ENCODE measurements at regions not wholly inside any gene's neighbourhood (a gene's known extent, or its start where the extent isn't known, plus 50 kb on each side); places are given as distances from the start of the nearest gene placed in this dataset.
"Not testable (repeated sequence)": the region's sequence is repeated elsewhere in the genome, so short reads cannot be mapped to it uniquely, and the experiment has no call there.

DNA sequence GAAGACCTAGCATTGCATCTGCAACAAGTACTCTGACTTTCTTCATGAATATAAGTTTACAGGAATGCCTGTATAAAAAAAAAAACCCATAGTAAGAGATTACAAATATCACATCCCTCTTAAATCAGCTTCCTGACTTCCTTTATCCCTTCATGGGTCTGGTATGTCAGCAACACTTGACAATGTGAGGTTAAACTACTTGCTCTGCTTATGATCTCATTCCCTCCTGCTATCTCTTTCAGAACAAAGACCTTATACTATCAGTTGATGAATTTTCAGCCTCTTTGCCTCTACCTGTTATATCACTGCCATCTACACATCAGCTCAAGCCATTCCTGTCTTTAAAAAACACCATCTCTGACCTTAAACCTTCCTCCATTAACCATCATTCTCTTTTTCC, 130.9 kb upstream of the SAMSN1 start:
- peak; percentile 31 to 57 (median 37) for DNase-seq

DNA sequence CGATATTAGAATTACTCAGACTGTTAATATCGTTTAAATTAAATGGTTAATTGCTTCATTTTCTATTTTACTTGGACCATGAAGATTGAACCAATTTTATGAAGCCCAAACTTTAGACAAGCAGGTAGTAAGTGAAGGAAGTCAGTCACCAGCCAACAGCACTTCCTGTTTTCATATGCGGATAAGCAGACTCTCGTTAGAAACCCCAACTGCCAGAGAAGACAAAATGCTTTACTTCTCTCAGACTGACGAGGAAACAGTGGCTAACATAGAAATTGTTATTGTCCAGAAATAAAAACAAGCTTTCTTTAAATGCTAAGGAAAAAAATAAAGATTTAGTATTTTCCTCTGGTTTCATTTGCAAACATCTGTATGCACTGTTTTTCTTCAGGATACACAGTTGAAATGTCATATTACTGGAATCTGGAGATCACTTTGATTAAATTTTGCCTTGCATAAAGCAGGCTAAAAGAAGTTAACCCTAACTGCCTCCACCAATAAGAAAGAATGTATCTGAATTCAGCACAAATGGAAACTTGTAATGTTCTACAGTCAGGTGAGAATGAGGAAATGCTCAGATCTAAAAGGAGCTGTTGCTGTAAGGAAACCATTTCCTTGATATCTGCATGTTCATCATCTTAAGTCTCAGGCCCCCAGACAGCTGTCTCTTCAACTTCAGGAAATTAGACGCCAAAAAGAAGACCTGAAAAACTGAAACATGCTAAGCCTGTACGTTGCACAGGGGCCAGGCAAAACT, 129.8 kb upstream of the SAMSN1 start:
- DNase-seq, result peak; percentile 42 to 54 (median 42)

DNA sequence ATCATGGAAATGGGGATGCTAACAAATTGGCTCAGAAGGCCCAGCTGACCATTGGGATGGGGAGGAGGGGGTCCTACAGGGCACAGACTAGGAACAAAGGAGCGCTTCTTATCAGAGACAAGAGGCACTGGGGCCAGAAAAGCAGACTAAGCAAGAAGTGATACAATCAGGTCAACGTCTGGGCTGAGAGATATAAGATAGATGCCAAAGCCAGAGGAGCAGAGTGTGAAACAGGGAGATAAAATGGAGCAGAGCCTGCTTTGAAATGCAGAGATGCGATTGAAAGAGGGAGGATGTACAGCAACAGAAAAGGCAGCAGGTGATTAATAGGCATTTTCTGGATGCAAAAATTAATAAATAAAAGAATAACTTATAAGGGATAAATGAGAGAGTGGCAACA, 127.5 kb upstream of the SAMSN1 start:
- DNase-seq, result no peak

DNA sequence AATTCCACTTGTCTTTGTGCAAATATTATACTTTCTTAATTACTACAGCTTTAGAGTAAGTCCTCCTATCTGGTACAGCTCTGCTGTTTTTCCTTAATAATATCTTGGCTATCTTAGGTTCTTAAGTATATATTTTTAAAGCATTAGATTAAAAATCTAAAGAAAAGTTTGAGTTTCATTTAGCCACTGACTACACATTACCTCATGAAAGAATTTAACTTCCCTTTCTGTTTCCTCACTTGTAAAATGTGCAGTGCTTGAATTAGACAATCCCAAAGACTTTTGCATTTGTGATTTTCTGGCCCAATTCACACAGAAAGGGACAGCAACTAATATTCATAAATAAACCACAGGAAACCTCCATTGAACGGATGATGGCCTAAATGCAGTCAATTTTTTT, 126.4 kb upstream of the SAMSN1 start:
- DNase-seq, result peak in 2 of 3 donors; percentile 48 to 54

DNA sequence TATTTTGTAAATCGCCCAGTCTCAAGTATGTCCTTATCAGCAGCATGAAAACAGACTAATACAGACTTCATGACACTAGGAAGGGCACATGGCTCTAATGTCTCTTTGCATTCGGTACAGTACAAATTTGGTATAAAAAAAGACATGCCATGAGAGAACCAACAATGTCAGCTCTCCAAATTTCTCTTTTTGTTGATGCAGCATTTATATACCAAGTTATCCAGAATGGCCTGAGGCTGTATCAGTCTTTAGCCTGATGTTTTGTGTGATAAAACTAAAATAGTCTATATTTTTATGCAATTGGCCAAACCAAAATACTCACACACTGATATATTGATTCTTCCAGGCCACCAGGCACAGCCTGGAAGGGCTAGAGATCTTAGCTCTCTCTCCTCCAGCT, 124.3 kb upstream of the SAMSN1 start:
- DNase-seq, result no peak

DNA sequence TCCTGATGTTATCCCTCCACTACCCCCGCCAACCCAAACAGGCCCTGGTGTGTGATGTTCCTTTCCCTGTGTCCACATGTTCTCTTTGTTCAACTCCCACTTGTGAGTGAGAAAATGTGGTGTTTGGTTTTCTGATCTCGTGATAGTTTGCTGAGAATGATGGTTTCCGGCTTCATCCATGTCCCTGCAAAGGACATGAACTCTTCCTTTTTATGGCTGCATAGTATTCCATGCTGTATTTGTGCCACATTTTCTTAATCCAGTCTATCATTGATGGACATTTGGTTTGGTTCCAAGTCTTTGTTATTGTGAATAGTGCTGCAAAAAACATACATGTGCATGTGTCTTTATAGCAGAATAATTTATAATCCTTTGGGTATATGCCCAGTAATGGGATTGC, 123.0 kb upstream of the SAMSN1 start:
- not testable (repeated sequence) for DNase-seq

DNA sequence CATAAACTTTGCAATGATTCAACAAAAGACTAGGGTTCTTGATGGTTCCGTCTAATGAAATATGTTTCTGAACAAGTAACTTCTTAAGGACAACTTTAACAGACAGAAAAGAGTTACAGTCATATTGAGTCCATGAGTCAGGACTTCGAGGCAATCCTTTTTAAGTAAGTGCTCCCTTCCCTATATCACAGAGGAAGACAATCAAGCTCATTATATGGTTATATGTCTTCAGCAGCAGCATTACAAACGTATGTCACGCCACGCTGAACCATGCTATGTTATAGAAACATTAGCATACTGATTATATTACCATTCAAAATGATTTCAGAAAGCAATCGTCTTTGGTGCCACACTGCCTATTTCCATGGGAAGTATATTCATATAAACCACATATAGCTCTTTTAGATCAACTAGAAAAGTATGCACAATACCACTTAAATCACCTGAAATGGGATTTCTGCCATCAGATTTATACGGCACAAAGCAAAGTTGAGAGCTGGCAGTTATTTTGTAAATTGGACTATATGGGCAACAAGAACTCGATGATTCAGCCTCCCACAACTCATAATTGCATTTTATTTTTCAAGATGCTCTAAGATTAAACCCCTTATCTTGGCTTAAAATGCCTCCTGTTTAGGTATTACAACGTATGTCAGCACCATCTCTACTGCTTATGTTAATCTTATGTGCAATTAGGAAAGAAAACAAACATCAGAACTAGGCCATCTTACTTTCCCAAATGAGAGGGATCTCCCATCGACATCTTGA, 111.3 kb upstream of the SAMSN1 start:
- no peak for DNase-seq

DNA sequence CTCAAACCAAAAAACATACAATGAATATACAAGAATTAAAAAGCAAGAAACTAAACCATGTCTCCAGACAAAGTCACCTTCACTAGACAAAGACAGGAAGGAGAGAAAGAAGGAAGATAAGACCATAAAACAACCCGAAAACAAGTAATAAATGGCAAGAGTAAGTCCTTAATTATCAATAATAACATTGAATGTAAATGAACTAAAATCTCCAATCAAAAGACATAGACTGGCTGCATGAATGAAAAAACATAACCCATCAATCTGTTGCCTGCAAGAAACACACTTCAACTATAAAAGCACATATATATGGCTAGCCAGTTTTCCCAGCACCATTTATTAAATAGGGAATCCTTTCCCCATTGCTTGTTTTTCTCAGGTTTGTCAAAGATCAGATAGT, 100.8 kb upstream of the SAMSN1 start:
- DNase-seq, result no peak

DNA sequence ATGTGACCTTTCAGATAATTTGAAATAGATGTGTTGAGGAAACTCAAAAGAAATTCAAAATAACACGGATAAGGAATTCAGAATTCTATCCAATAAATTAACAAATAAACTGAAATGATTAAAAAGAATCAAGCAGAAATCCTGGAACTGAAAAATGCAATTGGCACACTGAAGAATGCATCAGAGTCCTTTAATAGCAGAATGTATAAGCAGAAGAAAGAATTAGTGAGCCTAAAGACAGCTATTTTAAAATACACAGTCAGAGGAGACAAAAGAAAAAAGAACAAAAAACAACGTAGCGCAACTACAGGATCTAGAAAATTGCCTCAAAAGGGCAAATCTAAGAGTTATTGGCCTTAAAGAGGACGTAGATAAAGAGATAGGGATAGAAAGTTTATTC, 99.6 kb upstream of the SAMSN1 start:
- DNase-seq, result peak in 1 of 3 donors; percentile 12

DNA sequence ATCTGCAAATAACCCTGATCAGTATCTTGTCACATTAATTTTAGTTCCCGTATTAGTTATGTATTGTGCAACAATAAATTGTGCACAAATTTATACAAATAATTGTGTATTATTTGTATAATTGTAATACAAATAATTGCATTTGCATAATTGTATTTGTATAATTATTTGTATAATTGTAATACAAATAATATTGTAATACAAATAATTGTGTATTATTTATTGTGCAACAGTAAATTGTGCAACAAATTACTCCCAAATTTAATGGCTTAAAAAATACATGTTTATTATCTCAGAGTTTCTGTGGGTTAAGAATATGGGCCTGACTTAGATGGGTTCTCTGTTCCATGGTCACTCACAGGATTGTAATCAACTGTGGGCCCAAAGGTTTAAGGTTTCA, 86.2 kb upstream of the SAMSN1 start:
- no peak for DNase-seq

DNA sequence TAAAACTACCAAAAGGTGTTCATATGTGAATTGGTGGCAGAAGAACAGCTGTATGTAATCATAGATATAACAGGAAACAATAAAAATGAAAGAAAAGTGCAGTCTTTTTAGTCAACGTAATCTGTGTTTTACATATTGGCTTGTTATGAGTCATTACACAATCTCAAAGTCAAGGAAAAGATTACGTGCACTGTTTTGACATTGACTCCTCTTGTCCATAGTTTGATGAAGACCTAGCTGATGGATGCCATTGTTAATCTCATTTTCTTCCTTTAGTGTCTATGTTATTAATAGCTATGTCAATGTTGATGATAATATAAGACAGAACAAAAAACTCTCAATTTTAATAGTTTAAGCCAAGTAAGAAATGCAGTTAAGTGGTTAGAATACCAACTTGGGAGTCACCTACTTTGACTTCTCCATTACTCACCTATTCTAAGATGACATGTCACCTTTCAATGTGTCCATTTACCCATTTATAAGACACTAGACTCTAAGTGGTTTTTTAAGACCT, 84.5 kb upstream of the SAMSN1 start:
- DNase-seq, result peak in 2 of 3 donors; percentile 28 to 29

DNA sequence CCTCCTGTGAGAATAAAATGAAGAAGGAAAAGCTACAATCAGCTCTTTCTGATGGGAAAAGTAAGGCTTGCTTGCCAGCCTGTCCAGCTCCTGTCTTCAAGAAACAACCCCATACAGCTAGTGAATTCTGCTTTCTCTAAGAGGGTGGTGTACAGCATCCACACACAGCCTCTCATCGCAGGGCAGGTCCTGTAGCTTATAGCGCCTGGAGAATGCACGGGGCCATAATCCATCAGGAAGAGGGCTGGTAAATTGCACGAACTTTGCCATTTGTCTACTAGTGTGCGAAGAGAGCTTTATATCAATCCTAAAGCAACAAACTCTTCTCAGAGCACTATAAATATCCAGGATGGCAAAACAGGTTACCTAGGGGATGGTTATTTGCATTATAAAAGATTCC, 83.3 kb upstream of the SAMSN1 start:
- DNase-seq, result no peak

DNA sequence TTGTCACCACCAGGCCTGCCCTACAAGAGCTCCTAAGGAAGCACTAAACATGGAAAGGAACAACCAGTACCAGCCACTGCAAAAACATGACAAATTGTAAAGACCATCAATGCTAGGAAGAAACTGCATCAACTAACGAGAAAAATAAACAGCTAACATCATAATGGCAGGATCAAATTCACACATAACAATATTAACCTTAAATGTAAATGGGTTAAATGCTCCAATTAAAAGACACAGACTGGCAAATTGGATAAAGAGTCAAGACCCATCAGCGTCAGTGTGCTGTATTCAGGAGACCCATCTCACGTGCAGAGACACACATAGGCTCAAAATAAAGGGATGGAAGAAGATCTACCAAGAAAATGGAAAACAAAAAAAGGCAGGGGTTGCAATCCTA, 77.0 kb upstream of the SAMSN1 start:
- DNase-seq, result not testable (repeated sequence)

DNA sequence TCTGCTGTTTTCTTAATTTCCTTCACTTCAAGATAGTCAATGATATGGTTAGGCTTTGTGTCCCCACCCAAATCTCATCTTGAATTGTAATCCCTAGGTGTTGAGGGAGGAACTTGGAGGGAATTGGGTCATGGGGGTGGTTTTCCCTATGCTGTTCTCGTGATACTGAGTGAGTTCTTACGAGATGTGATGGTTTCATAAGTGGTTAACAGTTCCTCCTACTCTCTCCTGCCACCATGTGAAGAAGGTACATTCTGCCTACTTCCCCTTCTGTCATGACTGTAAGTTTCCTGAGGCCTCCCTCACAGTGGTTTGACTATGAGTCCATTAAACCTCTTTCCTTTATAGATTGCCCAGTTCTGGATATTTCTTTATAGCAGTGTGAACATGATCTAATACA, 74.0 kb upstream of the SAMSN1 start:
- peak in 2 of 3 donors; percentile 30 to 39 for DNase-seq

DNA sequence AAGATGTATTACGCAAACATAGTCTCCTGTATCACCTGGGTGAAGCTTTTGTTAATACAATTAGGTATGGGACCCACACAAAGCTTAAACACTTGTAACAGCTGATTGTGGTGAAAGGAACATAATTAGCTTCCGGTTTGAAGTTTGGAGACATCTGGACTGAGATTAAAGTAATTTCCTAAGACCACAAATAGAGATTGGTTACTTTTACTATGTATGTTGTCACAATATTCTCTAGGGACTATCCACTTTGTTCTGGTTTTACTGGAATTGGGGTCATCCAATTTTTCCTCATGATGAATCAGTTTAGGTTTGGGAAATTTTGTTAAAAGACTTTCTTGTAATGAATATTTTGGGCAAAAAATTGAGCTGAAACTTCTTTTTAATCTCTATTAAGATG, 71.8 kb upstream of the SAMSN1 start:
- DNase-seq, result peak in 2 of 3 donors; percentile 27 to 75

DNA sequence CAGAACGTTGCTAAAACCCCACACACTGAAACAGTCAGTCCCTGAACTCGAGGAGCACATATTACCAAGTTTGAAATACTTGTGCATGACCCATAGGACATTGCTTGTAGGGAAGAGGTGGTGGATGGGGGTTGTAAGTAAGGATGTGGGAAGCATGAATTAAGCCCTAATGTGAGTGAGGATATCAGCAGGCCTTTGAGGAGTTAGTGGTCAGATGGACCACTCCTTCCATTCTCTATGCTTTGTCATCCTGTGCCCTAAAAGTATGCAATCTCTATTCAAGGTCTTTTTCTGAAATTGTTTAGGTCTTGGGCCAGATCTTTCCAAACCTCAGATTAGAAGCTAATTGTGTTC, 70.9 kb upstream of the SAMSN1 start:
- no peak for DNase-seq

DNA sequence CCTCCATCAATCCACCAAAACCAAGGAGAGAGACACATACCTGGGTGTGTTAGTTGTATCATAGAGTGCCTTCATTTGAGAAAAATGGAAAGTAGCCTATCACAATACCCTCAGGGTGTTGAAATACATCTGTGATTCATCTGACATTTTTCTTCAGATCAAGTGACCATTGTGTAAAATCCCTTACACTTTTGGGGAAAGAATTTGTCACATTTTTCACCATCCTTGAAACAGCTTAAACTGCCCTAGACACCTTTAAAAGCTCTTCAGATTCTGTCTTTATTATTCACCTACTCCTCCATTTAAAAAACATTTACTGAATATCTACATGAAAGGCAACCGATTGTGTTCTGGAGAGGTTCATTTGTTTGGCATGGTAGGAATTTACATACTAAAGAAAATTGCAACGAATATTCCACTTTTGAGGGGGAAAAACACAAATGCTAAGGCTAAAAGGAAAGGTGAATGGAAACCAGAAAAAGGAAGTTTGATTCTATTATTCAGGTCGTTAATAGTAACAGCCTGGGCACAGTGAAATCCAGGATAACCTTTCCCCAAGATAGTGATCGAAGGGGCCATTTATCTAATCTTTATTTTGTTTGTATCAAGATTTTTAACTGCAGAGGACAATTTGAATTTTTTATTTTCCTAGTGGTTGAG, 70.4 kb upstream of the SAMSN1 start:
- peak; percentile 46 to 87 (median 84) for DNase-seq

DNA sequence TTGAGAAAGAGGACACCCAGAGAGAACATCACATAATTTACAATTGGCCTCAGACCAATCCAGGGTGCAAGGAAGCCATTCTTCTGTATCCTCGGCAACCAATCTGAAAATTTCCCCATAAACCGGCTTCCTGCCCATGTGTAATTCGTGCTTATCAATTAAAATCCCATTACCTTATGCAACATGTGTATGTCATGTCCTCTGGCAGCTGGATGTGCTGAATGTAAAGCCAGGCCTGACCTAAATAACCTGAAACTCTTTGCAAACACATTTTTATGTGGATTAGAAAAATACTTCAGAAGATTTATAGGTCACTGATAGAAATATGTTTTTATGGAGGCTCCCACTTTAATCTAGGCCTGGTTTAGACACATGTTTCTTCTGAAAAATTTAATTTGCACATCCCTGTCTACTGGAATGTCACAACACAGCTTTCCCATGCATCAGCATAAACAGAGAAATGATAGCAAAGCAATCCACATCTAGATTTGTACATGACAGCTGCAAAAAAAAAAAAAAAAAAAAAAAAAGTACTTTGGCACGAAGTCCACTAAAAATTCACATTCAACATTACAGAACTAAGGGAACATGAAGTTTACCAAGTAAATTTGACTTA, 69.4 kb upstream of the SAMSN1 start:
- no peak for DNase-seq

DNA sequence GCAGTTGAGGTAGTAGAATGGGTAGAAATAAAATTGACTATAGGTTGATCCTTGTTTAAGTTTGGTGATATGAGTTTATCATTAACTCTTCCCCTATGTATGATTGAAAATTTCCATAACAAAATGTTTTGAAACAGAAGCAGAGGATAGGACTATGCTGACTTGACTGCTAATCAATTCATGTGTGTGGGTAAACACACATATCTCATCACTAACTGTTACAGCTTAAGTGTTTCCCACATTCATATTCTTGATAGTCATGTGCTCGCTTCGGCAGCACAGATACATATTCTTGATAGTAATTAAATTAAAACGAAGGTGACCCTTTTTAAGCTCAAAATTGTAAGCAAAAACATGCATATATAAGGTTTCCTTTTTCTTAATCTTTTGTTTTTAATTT, 68.2 kb upstream of the SAMSN1 start:
- no peak for DNase-seq

DNA sequence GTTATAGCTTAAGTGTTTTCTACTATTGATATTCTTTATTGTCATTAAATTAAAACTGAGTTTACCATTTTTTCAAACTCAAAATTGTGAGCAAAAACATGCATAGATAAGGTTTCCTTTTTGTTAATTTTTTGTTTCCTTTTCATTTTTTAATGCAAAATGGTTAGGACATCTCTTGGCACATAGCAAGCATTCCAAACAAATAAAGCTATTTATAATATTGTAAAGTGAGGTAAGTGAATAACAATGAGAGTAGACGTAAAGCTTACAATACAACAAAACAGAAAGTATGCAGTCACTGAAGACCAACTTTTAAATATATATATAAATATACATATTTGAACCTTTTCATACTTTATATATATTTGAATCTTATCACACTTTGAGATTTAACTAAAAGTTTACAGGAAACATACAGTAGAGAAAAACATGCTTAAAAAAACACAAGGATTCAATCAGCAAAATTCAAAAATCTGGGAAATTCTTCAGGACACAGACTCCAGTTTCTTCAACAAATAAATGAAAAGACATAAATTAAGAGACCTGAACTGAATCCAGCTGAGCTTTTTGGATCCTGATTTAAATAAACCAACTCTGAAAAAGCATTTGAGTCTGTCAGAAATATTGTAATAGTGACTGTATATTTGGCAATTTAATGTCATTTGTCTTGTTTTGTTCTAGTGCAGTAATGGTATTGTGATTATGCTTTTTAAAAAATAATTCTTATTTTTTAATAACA, 67.5 kb upstream of the SAMSN1 start:
- no peak for DNase-seq

DNA sequence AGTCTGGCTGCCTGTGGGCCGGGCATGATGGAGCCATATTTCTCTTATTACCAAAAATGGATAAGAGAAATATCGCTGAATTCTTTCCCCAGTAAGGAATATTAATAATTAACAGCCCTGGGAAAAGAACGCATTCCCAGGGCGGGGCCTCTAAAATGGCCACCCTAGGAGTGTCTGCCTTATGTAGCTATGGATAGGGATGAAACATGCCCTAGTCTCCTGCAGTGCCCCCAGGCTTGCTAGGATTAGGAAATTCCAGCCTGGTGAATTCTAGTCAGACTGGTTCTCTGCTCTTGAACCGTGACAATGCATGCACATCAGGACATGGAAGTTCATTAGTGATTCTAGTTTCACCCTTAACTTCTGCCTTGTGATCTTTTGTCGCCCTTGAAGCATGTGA, 64.0 kb upstream of the SAMSN1 start:
- not testable (repeated sequence) for DNase-seq

DNA sequence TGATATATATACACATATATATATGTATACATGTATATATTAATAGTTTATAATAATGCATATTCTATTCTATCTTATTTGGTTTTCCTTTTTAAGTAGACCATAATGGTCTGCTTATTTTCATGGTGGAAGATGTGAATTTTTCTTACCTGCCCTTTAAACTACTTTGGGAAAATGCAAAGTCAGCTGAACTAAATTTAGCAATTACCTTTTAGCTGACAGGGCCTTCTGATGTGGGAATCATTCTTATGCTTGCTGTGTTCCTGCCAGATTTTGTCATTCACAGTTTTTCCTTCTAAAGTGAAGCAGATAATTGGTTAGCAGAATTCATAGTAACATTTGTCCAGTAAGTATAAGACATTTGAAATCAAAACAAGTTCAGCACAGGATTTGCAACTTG, 63.2 kb upstream of the SAMSN1 start:
- DNase-seq, result no peak

DNA sequence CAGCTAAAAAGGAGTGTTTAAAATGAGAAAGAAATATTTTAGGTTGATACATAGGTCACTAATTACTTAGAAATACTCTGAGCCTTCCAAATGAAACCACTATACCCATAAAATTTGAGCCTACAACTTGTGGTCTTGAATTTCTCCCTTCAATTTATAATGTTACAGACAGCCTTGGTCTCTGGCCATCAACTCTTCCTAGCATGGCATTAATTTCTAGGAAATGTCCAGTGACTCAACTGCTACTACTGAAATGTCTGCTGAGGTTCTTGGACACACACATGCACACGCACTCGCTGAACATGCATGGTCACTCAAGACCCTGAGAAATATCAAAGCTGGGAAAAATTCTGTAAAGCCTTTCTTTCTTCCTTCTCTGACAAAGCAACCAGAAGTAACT, 61.1 kb upstream of the SAMSN1 start:
- DNase-seq, result peak in 1 of 3 donors; percentile 33

Measured in suppressor macrophage treated with lipopolysaccharide for 1 hour (primary cell).